ENCODE measurements at regions not wholly inside any gene's neighbourhood (a gene's known extent, or its start where the extent isn't known, plus 50 kb on each side); places are given as distances from the start of the nearest gene placed in this dataset.

- no peaks in the 10 kb centered on the region for H3K9me3 ChIP-seq (ENCODE audit: control insufficient read depth, low read length)
- no peak overlapping the region for H3K4me3 ChIP-seq (ENCODE audit: insufficient read depth, low read depth, low read length, poor library complexity, severe bottlenecking)
- no peaks in the 10 kb centered on the region for H3K36me3 ChIP-seq (ENCODE audit: control insufficient read depth, insufficient read depth, low read length)
- DNase-seq: no peak
- H3K27ac ChIP-seq (ENCODE audit: insufficient read depth, low read length, poor library complexity, severe bottlenecking): no peak overlapping the region
- no peaks in the 10 kb centered on the region for H3K4me1 ChIP-seq (ENCODE audit: control insufficient read depth, insufficient read depth, low read length, poor library complexity, severe bottlenecking)
- no peaks in the 10 kb centered on the region for H3K27me3 ChIP-seq (replicated peaks; ENCODE audit: control insufficient read depth, insufficient read depth, low read length, poor library complexity, severe bottlenecking)
Observed at GRCh38 chr13:105353654-105354053, 1181.8 kb downstream of the EFNB2 start.

DNA sequence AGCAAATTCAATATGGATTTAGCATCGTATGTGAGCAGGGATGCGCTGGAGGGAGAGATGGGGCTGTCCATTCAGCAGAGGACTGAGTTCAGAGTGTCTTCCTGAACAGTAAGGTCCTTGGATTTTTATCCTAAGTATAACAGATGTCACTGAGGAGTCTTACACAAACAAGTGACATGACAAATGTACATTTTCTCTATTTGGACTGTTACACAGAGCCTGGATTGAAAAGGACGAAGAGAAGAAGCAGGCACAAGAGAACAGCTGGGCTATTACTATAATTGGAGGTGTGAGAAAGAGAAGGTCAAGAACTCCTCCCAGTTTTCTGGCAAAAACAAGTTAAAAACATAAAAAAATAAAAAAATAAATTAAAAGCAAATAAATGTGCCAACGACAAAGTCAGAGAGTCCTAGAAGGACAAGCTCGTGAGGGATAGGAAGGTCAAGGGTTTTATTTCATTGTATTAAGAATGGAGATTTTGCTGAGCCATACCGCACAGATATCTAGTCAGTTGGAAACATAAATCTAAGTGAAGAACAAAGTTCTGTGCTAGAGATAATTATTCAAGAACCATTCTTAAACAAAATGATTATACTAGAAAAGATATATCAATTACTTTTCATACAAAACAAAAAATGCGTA lies 1186.3 kb downstream of the EFNB2 start:
- Histone ChIP-seq H3K4me3 (ENCODE audit: insufficient read depth, low read depth, low read length, poor library complexity, severe bottlenecking) (no peak overlapping the region), H3K36me3 (ENCODE audit: control insufficient read depth, insufficient read depth, low read length) (no peaks in the 10 kb centered on the region), H3K9me3 (ENCODE audit: control insufficient read depth, low read length) (no peaks in the 10 kb centered on the region), H3K27ac (ENCODE audit: insufficient read depth, low read length, poor library complexity, severe bottlenecking) (no peak overlapping the region), H3K27me3 (replicated peaks; ENCODE audit: control insufficient read depth, insufficient read depth, low read length, poor library complexity, severe bottlenecking) (no peaks in the 10 kb centered on the region), H3K4me1 (ENCODE audit: control insufficient read depth, insufficient read depth, low read length, poor library complexity, severe bottlenecking) (no peaks in the 10 kb centered on the region)
- no peak for DNase-seq

GRCh38 chr13:105346141-105346775 lies 1189.2 kb downstream of the EFNB2 start:
- Histone ChIP-seq H3K36me3 (ENCODE audit: control insufficient read depth, insufficient read depth, low read length) (no peaks in the 10 kb centered on the region), H3K9me3 (ENCODE audit: control insufficient read depth, low read length) (no peaks in the 10 kb centered on the region), H3K4me1 (ENCODE audit: control insufficient read depth, insufficient read depth, low read length, poor library complexity, severe bottlenecking) (no peaks in the 10 kb centered on the region), H3K27ac (ENCODE audit: insufficient read depth, low read length, poor library complexity, severe bottlenecking) (no peak overlapping the region), H3K27me3 (replicated peaks; ENCODE audit: control insufficient read depth, insufficient read depth, low read length, poor library complexity, severe bottlenecking) (no peaks in the 10 kb centered on the region), H3K4me3 (ENCODE audit: insufficient read depth, low read depth, low read length, poor library complexity, severe bottlenecking) (no peak overlapping the region)
- no peak for DNase-seq

DNA sequence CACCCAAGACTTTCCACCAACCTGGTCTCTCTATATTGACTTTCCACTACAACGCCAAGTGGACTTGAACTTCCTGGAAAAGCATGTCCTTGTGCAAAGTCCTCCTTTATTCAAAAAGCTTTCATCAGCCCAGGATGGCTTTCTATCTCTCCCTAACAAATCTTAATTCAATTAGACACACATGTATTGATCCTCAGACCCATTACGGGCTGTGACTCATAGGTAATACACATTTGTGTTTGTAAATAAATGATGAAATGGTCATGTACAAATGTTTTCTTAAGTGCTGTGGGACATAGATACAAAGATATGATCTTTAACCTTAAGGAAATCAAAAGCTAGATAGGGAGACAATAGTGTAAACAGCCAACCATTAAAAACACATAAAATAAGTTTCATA lies 1189.7 kb downstream of the EFNB2 start:
- H3K36me3 ChIP-seq (ENCODE audit: control insufficient read depth, insufficient read depth, low read length): no peaks in the 10 kb centered on the region
- no peaks in the 10 kb centered on the region for H3K9me3 ChIP-seq (ENCODE audit: control insufficient read depth, low read length)
- H3K27ac ChIP-seq (ENCODE audit: insufficient read depth, low read length, poor library complexity, severe bottlenecking): no peak overlapping the region
- H3K27me3 ChIP-seq (replicated peaks; ENCODE audit: control insufficient read depth, insufficient read depth, low read length, poor library complexity, severe bottlenecking): no peaks in the 10 kb centered on the region
- no peak for DNase-seq
- H3K4me3 ChIP-seq (ENCODE audit: insufficient read depth, low read depth, low read length, poor library complexity, severe bottlenecking): no peak overlapping the region
- no peaks in the 10 kb centered on the region for H3K4me1 ChIP-seq (ENCODE audit: control insufficient read depth, insufficient read depth, low read length, poor library complexity, severe bottlenecking)

GRCh38 chr13:105345131-105345530 lies 1190.3 kb downstream of the EFNB2 start:
- no peak overlapping the region for H3K4me3 ChIP-seq (ENCODE audit: insufficient read depth, low read depth, low read length, poor library complexity, severe bottlenecking)
- H3K36me3 ChIP-seq (ENCODE audit: control insufficient read depth, insufficient read depth, low read length): no peaks in the 10 kb centered on the region
- no peak overlapping the region for H3K27ac ChIP-seq (ENCODE audit: insufficient read depth, low read length, poor library complexity, severe bottlenecking)
- no peaks in the 10 kb centered on the region for H3K4me1 ChIP-seq (ENCODE audit: control insufficient read depth, insufficient read depth, low read length, poor library complexity, severe bottlenecking)
- no peaks in the 10 kb centered on the region for H3K27me3 ChIP-seq (replicated peaks; ENCODE audit: control insufficient read depth, insufficient read depth, low read length, poor library complexity, severe bottlenecking)
- DNase-seq: no peak
- H3K9me3 ChIP-seq (ENCODE audit: control insufficient read depth, low read length): no peaks in the 10 kb centered on the region

DNA sequence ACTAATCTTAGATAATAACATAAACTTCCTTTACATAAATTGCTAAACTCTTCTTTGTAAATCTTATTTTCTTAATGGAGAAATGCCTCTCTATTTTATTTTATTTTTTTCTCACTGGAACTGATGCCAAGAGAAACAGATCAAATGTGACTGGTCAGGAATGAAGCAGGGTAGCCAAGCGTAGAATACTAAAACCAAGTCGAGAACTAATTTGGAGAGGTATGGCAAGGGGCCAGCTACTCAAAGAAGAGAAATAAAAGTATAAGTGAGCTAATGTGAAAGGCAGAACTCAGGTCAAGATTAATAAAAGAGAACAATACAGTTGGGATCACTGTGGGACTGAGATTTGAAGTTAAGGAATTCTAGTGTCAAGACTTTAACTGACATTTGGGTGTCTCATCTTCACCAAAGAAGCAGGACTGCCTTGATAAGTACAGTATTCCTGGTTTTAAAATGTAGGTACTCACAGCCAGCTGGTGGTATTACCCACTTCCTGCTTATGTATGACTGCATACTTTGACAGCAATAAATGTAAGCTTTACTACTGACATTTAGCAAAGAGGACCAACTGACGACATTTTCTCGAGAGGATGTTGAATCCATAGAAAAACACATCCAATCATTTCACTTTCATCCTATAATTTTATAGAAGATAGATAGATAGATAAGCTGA lies 1192.2 kb downstream of the EFNB2 start:
- Histone ChIP-seq H3K9me3 (ENCODE audit: control insufficient read depth, low read length) (no peaks in the 10 kb centered on the region), H3K36me3 (ENCODE audit: control insufficient read depth, insufficient read depth, low read length) (no peaks in the 10 kb centered on the region), H3K4me1 (ENCODE audit: control insufficient read depth, insufficient read depth, low read length, poor library complexity, severe bottlenecking) (no peaks in the 10 kb centered on the region), H3K4me3 (ENCODE audit: insufficient read depth, low read depth, low read length, poor library complexity, severe bottlenecking) (no peak overlapping the region), H3K27me3 (replicated peaks; ENCODE audit: control insufficient read depth, insufficient read depth, low read length, poor library complexity, severe bottlenecking) (no peaks in the 10 kb centered on the region), H3K27ac (ENCODE audit: insufficient read depth, low read length, poor library complexity, severe bottlenecking) (no peak overlapping the region)
- no peak for DNase-seq

DNA sequence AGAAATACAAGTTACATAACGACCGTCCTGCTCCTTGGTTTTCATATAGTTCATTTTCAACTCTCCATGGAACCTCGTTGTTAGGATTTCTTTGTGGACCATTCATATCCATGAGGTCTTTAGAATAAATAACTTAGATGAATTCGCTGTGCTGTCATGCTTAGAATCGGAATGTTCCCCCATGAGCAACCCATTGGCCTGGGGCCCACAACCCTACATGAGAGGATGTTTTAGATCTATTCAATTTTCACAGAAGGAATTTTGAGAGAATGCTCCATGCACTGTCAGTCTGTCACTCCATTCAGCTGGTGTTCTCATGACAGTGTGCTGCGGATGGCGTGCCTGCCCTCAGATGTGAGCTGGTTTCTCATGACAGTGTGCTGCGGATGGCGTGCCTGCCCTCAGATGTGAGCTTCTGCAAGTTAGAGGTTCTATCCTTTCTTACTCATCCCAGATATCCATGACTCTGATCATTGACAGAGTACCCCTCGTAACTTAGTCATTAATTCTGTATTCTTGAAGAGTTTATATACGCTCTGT lies 1193.1 kb downstream of the EFNB2 start:
- DNase-seq: no peak
- no peak overlapping the region for H3K4me3 ChIP-seq (ENCODE audit: insufficient read depth, low read depth, low read length, poor library complexity, severe bottlenecking)
- H3K9me3 ChIP-seq (ENCODE audit: control insufficient read depth, low read length): no peaks in the 10 kb centered on the region
- no peaks in the 10 kb centered on the region for H3K4me1 ChIP-seq (ENCODE audit: control insufficient read depth, insufficient read depth, low read length, poor library complexity, severe bottlenecking)
- H3K36me3 ChIP-seq (ENCODE audit: control insufficient read depth, insufficient read depth, low read length): no peaks in the 10 kb centered on the region
- no peak overlapping the region for H3K27ac ChIP-seq (ENCODE audit: insufficient read depth, low read length, poor library complexity, severe bottlenecking)
- H3K27me3 ChIP-seq (replicated peaks; ENCODE audit: control insufficient read depth, insufficient read depth, low read length, poor library complexity, severe bottlenecking): no peaks in the 10 kb centered on the region

- Histone ChIP-seq H3K4me3 (ENCODE audit: insufficient read depth, low read depth, low read length, poor library complexity, severe bottlenecking) (no peak overlapping the region), H3K4me1 (ENCODE audit: control insufficient read depth, insufficient read depth, low read length, poor library complexity, severe bottlenecking) (no peaks in the 10 kb centered on the region), H3K36me3 (ENCODE audit: control insufficient read depth, insufficient read depth, low read length) (no peaks in the 10 kb centered on the region), H3K27ac (ENCODE audit: insufficient read depth, low read length, poor library complexity, severe bottlenecking) (no peak overlapping the region), H3K9me3 (ENCODE audit: control insufficient read depth, low read length) (no peaks in the 10 kb centered on the region), H3K27me3 (replicated peaks; ENCODE audit: control insufficient read depth, insufficient read depth, low read length, poor library complexity, severe bottlenecking) (no peaks in the 10 kb centered on the region)
- no peak for DNase-seq
Observed at GRCh38 chr13:105341758-105342157, 1193.7 kb downstream of the EFNB2 start.

GRCh38 chr13:105341256-105341655 lies 1194.2 kb downstream of the EFNB2 start:
- no peaks in the 10 kb centered on the region for H3K27me3 ChIP-seq (replicated peaks; ENCODE audit: control insufficient read depth, insufficient read depth, low read length, poor library complexity, severe bottlenecking)
- no peak for DNase-seq
- no peak overlapping the region for H3K27ac ChIP-seq (ENCODE audit: insufficient read depth, low read length, poor library complexity, severe bottlenecking)
- H3K36me3 ChIP-seq (ENCODE audit: control insufficient read depth, insufficient read depth, low read length): no peaks in the 10 kb centered on the region
- H3K4me3 ChIP-seq (ENCODE audit: insufficient read depth, low read depth, low read length, poor library complexity, severe bottlenecking): no peak overlapping the region
- H3K9me3 ChIP-seq (ENCODE audit: control insufficient read depth, low read length): no peaks in the 10 kb centered on the region
- H3K4me1 ChIP-seq (ENCODE audit: control insufficient read depth, insufficient read depth, low read length, poor library complexity, severe bottlenecking): no peaks in the 10 kb centered on the region

DNA sequence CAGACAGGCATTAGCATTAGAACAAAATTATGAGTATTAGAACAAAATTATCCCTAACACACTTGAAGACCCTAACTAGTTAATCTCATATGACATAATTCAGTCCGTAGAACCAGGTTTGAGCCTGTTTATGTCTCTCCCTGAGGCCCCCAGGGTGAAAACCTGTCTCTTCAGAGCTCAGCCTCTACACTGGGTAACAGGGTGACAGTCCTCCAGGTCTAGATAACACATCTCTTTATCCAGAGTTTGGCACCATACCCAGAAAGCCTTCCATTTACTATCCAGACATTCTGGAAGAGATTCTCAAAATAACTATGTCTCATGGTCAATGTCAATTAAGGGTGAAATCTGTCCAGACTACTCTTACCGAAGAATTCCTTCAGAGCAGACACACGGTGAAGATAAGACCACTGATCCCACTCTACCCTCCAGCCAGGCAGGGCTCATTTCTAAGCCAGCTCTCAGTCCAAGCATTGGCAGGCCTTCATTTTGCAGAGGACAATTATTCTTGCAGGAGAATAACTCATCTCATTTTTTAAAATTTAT lies 1195.3 kb downstream of the EFNB2 start:
- no peak overlapping the region for H3K27ac ChIP-seq (ENCODE audit: insufficient read depth, low read length, poor library complexity, severe bottlenecking)
- no peak for DNase-seq
- no peaks in the 10 kb centered on the region for H3K4me1 ChIP-seq (ENCODE audit: control insufficient read depth, insufficient read depth, low read length, poor library complexity, severe bottlenecking)
- no peaks in the 10 kb centered on the region for H3K27me3 ChIP-seq (replicated peaks; ENCODE audit: control insufficient read depth, insufficient read depth, low read length, poor library complexity, severe bottlenecking)
- H3K36me3 ChIP-seq (ENCODE audit: control insufficient read depth, insufficient read depth, low read length): no peaks in the 10 kb centered on the region
- H3K4me3 ChIP-seq (ENCODE audit: insufficient read depth, low read depth, low read length, poor library complexity, severe bottlenecking): no peak overlapping the region
- H3K9me3 ChIP-seq (ENCODE audit: control insufficient read depth, low read length): no peaks in the 10 kb centered on the region
